ENCODE measurements at regions not wholly inside any gene's neighbourhood (a gene's known extent, or its start where the extent isn't known, plus 50 kb on each side); places are given as distances from the start of the nearest gene placed in this dataset.
"Not testable (repeated sequence)": the region's sequence is repeated elsewhere in the genome, so short reads cannot be mapped to it uniquely, and the experiment has no call there.

DNA sequence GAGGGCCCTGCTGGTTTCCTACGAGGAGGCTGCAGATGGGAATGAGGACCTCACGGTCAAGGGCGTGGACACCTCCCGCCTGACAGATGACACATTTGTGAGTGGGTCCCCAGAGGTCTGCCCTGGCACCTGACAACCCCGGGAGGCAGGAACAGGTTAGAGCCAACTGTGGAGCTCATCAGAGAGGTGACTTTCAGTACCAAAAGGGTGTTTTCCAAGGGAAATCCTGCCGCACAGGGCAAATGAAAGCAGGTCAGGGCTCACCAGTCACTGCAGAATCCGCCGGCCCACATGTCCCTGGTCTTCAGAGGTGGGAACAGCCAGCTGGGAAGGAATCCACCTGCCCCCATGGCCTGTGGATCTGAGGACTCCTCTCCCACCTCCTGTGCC is 176.9 kb downstream of the NPIPB11 start:
- TF ChIP-seq POLR2A, EP300 (IDR thresholded peaks at IDR 0.05): not testable (repeated sequence)
- TF ChIP-seq, protein P1, sequence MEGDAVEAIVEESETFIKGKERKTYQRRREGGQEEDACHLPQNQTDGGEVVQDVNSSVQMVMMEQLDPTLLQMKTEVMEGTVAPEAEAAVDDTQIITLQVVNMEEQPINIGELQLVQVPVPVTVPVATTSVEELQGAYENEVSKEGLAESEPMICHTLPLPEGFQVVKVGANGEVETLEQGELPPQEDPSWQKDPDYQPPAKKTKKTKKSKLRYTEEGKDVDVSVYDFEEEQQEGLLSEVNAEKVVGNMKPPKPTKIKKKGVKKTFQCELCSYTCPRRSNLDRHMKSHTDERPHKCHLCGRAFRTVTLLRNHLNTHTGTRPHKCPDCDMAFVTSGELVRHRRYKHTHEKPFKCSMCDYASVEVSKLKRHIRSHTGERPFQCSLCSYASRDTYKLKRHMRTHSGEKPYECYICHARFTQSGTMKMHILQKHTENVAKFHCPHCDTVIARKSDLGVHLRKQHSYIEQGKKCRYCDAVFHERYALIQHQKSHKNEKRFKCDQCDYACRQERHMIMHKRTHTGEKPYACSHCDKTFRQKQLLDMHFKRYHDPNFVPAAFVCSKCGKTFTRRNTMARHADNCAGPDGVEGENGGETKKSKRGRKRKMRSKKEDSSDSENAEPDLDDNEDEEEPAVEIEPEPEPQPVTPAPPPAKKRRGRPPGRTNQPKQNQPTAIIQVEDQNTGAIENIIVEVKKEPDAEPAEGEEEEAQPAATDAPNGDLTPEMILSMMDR (IDR thresholded peaks at IDR 0.05) = not testable (repeated sequence)
